ENCODE measurements at regions not wholly inside any gene's neighbourhood (a gene's known extent, or its start where the extent isn't known, plus 50 kb on each side); places are given as distances from the start of the nearest gene placed in this dataset.

- no peaks in the 10 kb centered on the region for H3K27me3 ChIP-seq (ENCODE audit: control insufficient read depth in 2 of 2, insufficient read depth in 2 of 2, low read length in 2 of 2)
- H3K27ac ChIP-seq (ENCODE audit: low read depth in 2 of 2, low read length in 2 of 2), result no peak overlapping the region
- H3K36me3 ChIP-seq (ENCODE audit: control insufficient read depth in 2 of 2, insufficient read depth in 2 of 2, low read length in 2 of 2), result no peaks in the 10 kb centered on the region
- no peak overlapping the region for H3K4me3 ChIP-seq (ENCODE audit: low read length in 2 of 2)
- H3K9me3 ChIP-seq (ENCODE audit: control insufficient read depth in 2 of 2, low read length in 2 of 2), result no peaks in the 10 kb centered on the region
- H3K4me1 ChIP-seq (ENCODE audit: control insufficient read depth in 2 of 2, insufficient read depth in 2 of 2, low read length in 2 of 2), result no peaks in the 10 kb centered on the region
- no peak overlapping the region for H3K9ac ChIP-seq (ENCODE audit: low read depth in 1 of 2, low read length in 2 of 2)
Measured at GRCh38 chr18:39834636-39835035, 2120.4 kb upstream of the PIK3C3 start.

GRCh38 chr18:39825485-39826150 lies 2129.4 kb upstream of the PIK3C3 start:
- H3K27ac ChIP-seq (ENCODE audit: low read depth in 2 of 2, low read length in 2 of 2), result no peak overlapping the region
- H3K4me3 ChIP-seq (ENCODE audit: low read length in 2 of 2), result no peak overlapping the region
- no peak overlapping the region for H3K9ac ChIP-seq (ENCODE audit: low read depth in 1 of 2, low read length in 2 of 2)
- no peaks in the 10 kb centered on the region for H3K27me3 ChIP-seq (ENCODE audit: control insufficient read depth in 2 of 2, insufficient read depth in 2 of 2, low read length in 2 of 2)
- H3K4me1 ChIP-seq (ENCODE audit: control insufficient read depth in 2 of 2, insufficient read depth in 2 of 2, low read length in 2 of 2), result no peaks in the 10 kb centered on the region
- no peaks in the 10 kb centered on the region for H3K36me3 ChIP-seq (ENCODE audit: control insufficient read depth in 2 of 2, insufficient read depth in 2 of 2, low read length in 2 of 2)
- no peaks in the 10 kb centered on the region for H3K9me3 ChIP-seq (ENCODE audit: control insufficient read depth in 2 of 2, low read length in 2 of 2)

GRCh38 chr18:39806525-39806924 lies 2148.5 kb upstream of the PIK3C3 start:
- no peak overlapping the region for H3K9ac ChIP-seq (ENCODE audit: low read depth in 1 of 2, low read length in 2 of 2)
- H3K36me3 ChIP-seq (ENCODE audit: control insufficient read depth in 2 of 2, insufficient read depth in 2 of 2, low read length in 2 of 2), result no peaks in the 10 kb centered on the region
- H3K4me1 ChIP-seq (ENCODE audit: control insufficient read depth in 2 of 2, insufficient read depth in 2 of 2, low read length in 2 of 2), result no peaks in the 10 kb centered on the region
- peaks cover 0 to 4% of the 10 kb centered on the region in 2 donors for H3K9me3 ChIP-seq (ENCODE audit: control insufficient read depth in 2 of 2, low read length in 2 of 2)
- H3K27me3 ChIP-seq (ENCODE audit: control insufficient read depth in 2 of 2, insufficient read depth in 2 of 2, low read length in 2 of 2), result no peaks in the 10 kb centered on the region
- H3K27ac ChIP-seq (ENCODE audit: low read depth in 2 of 2, low read length in 2 of 2), result no peak overlapping the region
- H3K4me3 ChIP-seq (ENCODE audit: low read length in 2 of 2), result no peak overlapping the region

- H3K4me3 ChIP-seq (ENCODE audit: low read length in 2 of 2), result no peak overlapping the region
- no peaks in the 10 kb centered on the region for H3K4me1 ChIP-seq (ENCODE audit: control insufficient read depth in 2 of 2, insufficient read depth in 2 of 2, low read length in 2 of 2)
- H3K27me3 ChIP-seq (ENCODE audit: control insufficient read depth in 2 of 2, insufficient read depth in 2 of 2, low read length in 2 of 2), result no peaks in the 10 kb centered on the region
- H3K9me3 ChIP-seq (ENCODE audit: control insufficient read depth in 2 of 2, low read length in 2 of 2), result peaks cover 0 to 6% of the 10 kb centered on the region in 2 donors
- no peaks in the 10 kb centered on the region for H3K36me3 ChIP-seq (ENCODE audit: control insufficient read depth in 2 of 2, insufficient read depth in 2 of 2, low read length in 2 of 2)
- H3K27ac ChIP-seq (ENCODE audit: low read depth in 2 of 2, low read length in 2 of 2), result no peak overlapping the region
- H3K9ac ChIP-seq (ENCODE audit: low read depth in 1 of 2, low read length in 2 of 2), result no peak overlapping the region
Measured at GRCh38 chr18:39805218-39805617, 2149.8 kb upstream of the PIK3C3 start.

- Histone ChIP-seq H3K27ac (ENCODE audit: low read depth in 2 of 2, low read length in 2 of 2) (no peak overlapping the region), H3K9ac (ENCODE audit: low read depth in 1 of 2, low read length in 2 of 2) (no peak overlapping the region)
Measured at GRCh38 chr18:39802648-39803229, 2152.3 kb upstream of the PIK3C3 start.

GRCh38 chr18:39801848-39802247 lies 2153.2 kb upstream of the PIK3C3 start:
- Histone ChIP-seq H3K9ac (ENCODE audit: low read depth in 1 of 2, low read length in 2 of 2) (no peak overlapping the region), H3K27me3 (ENCODE audit: control insufficient read depth in 2 of 2, insufficient read depth in 2 of 2, low read length in 2 of 2) (no peaks in the 10 kb centered on the region), H3K27ac (ENCODE audit: low read depth in 2 of 2, low read length in 2 of 2) (no peak overlapping the region), H3K9me3 (ENCODE audit: control insufficient read depth in 2 of 2, low read length in 2 of 2) (peaks cover 0 to 6% of the 10 kb centered on the region in 2 donors), H3K4me1 (ENCODE audit: control insufficient read depth in 2 of 2, insufficient read depth in 2 of 2, low read length in 2 of 2) (no peaks in the 10 kb centered on the region), H3K4me3 (ENCODE audit: low read length in 2 of 2) (no peak overlapping the region), H3K36me3 (ENCODE audit: control insufficient read depth in 2 of 2, insufficient read depth in 2 of 2, low read length in 2 of 2) (no peaks in the 10 kb centered on the region)

More at GRCh38 chr18:39802648-39803229, 2152.3 kb upstream of the PIK3C3 start:
- Histone ChIP-seq H3K27me3 (ENCODE audit: control insufficient read depth in 2 of 2, insufficient read depth in 2 of 2, low read length in 2 of 2) (no peaks in the 10 kb centered on the region), H3K9me3 (ENCODE audit: control insufficient read depth in 2 of 2, low read length in 2 of 2) (peaks cover 0 to 6% of the 10 kb centered on the region in 2 donors), H3K4me3 (ENCODE audit: low read length in 2 of 2) (no peak overlapping the region), H3K36me3 (ENCODE audit: control insufficient read depth in 2 of 2, insufficient read depth in 2 of 2, low read length in 2 of 2) (no peaks in the 10 kb centered on the region), H3K4me1 (ENCODE audit: control insufficient read depth in 2 of 2, insufficient read depth in 2 of 2, low read length in 2 of 2) (no peaks in the 10 kb centered on the region)

GRCh38 chr18:39801010-39801409 lies 2154.0 kb upstream of the PIK3C3 start:
- H3K9me3 ChIP-seq (ENCODE audit: control insufficient read depth in 2 of 2, low read length in 2 of 2), result peaks cover 0 to 6% of the 10 kb centered on the region in 2 donors
- H3K36me3 ChIP-seq (ENCODE audit: control insufficient read depth in 2 of 2, insufficient read depth in 2 of 2, low read length in 2 of 2), result no peaks in the 10 kb centered on the region
- no peaks in the 10 kb centered on the region for H3K4me1 ChIP-seq (ENCODE audit: control insufficient read depth in 2 of 2, insufficient read depth in 2 of 2, low read length in 2 of 2)
- H3K27ac ChIP-seq (ENCODE audit: low read depth in 2 of 2, low read length in 2 of 2), result no peak overlapping the region
- H3K9ac ChIP-seq (ENCODE audit: low read depth in 1 of 2, low read length in 2 of 2), result no peak overlapping the region
- no peaks in the 10 kb centered on the region for H3K27me3 ChIP-seq (ENCODE audit: control insufficient read depth in 2 of 2, insufficient read depth in 2 of 2, low read length in 2 of 2)
- no peak overlapping the region for H3K4me3 ChIP-seq (ENCODE audit: low read length in 2 of 2)

- no peak overlapping the region for H3K27ac ChIP-seq (ENCODE audit: low read depth in 2 of 2, low read length in 2 of 2)
- H3K4me1 ChIP-seq (ENCODE audit: control insufficient read depth in 2 of 2, insufficient read depth in 2 of 2, low read length in 2 of 2), result no peaks in the 10 kb centered on the region
- no peak overlapping the region for H3K9ac ChIP-seq (ENCODE audit: low read depth in 1 of 2, low read length in 2 of 2)
- H3K4me3 ChIP-seq (ENCODE audit: low read length in 2 of 2), result peak overlapping the region in 1 of 2 donors; percentile 1
- no peaks in the 10 kb centered on the region for H3K36me3 ChIP-seq (ENCODE audit: control insufficient read depth in 2 of 2, insufficient read depth in 2 of 2, low read length in 2 of 2)
- no peaks in the 10 kb centered on the region for H3K27me3 ChIP-seq (ENCODE audit: control insufficient read depth in 2 of 2, insufficient read depth in 2 of 2, low read length in 2 of 2)
- peaks cover 0 to 6% of the 10 kb centered on the region in 2 donors for H3K9me3 ChIP-seq (ENCODE audit: control insufficient read depth in 2 of 2, low read length in 2 of 2)
Measured at GRCh38 chr18:39799006-39799405, 2156.0 kb upstream of the PIK3C3 start.

- Histone ChIP-seq H3K4me1 (ENCODE audit: control insufficient read depth in 2 of 2, insufficient read depth in 2 of 2, low read length in 2 of 2) (no peaks in the 10 kb centered on the region), H3K27ac (ENCODE audit: low read depth in 2 of 2, low read length in 2 of 2) (no peak overlapping the region), H3K27me3 (ENCODE audit: control insufficient read depth in 2 of 2, insufficient read depth in 2 of 2, low read length in 2 of 2) (no peaks in the 10 kb centered on the region)
Measured at GRCh38 chr18:39796393-39796792, 2158.6 kb upstream of the PIK3C3 start.

GRCh38 chr18:39795350-39795749 lies 2159.7 kb upstream of the PIK3C3 start:
- no peaks in the 10 kb centered on the region for H3K9me3 ChIP-seq (ENCODE audit: control insufficient read depth in 2 of 2, low read length in 2 of 2)
- no peaks in the 10 kb centered on the region for H3K36me3 ChIP-seq (ENCODE audit: control insufficient read depth in 2 of 2, insufficient read depth in 2 of 2, low read length in 2 of 2)
- H3K4me1 ChIP-seq (ENCODE audit: control insufficient read depth in 2 of 2, insufficient read depth in 2 of 2, low read length in 2 of 2), result no peaks in the 10 kb centered on the region
- no peaks in the 10 kb centered on the region for H3K27me3 ChIP-seq (ENCODE audit: control insufficient read depth in 2 of 2, insufficient read depth in 2 of 2, low read length in 2 of 2)
- H3K9ac ChIP-seq (ENCODE audit: low read depth in 1 of 2, low read length in 2 of 2), result no peak overlapping the region
- H3K27ac ChIP-seq (ENCODE audit: low read depth in 2 of 2, low read length in 2 of 2), result no peak overlapping the region
- no peak overlapping the region for H3K4me3 ChIP-seq (ENCODE audit: low read length in 2 of 2)

More at GRCh38 chr18:39796393-39796792, 2158.6 kb upstream of the PIK3C3 start:
- H3K4me3 ChIP-seq (ENCODE audit: low read length in 2 of 2), result peak overlapping the region in 1 of 2 donors; percentile 45
- no peaks in the 10 kb centered on the region for H3K36me3 ChIP-seq (ENCODE audit: control insufficient read depth in 2 of 2, insufficient read depth in 2 of 2, low read length in 2 of 2)
- H3K9me3 ChIP-seq (ENCODE audit: control insufficient read depth in 2 of 2, low read length in 2 of 2), result peaks cover 0 to under 1% of the 10 kb centered on the region in 2 donors
- H3K9ac ChIP-seq (ENCODE audit: low read depth in 1 of 2, low read length in 2 of 2), result no peak overlapping the region
